HG02870 (cell line): ENCODE measurements at regions not wholly inside any gene's neighbourhood (a gene's known extent, or its start where the extent isn't known, plus 50 kb on each side); places are given as distances from the start of the nearest gene placed in this dataset.

Experiments used
- ATAC-seq: cut with Tn5 transposase; IDR thresholded peaks from one replicate; pipeline ENCODE4 v1.9.1; 2021; ENCODE audit warnings: mild to moderate bottlenecking, moderate library complexity; ENCODE audit not compliant: unreplicated experiment

DNA sequence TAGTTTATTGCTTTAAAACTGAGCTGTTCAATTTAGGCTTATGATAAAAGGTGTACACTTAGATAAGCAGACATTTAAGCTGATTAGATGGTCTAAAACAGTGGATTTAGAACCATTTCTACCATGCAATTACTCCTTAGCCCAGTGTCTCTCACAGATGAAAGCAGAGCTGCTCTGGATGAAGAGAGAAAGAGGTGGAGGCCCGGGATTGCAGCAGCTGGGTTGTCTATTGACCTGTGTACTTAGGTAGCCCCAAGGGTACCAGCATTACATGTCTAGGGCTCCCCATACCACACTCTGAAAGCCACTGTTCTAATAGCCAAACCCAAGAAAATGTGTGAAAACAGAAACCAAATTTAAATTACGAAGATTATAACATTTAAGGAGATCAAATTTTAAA is 86.0 kb upstream of the GIMD1 start:
- ATAC-seq: no peak

DNA sequence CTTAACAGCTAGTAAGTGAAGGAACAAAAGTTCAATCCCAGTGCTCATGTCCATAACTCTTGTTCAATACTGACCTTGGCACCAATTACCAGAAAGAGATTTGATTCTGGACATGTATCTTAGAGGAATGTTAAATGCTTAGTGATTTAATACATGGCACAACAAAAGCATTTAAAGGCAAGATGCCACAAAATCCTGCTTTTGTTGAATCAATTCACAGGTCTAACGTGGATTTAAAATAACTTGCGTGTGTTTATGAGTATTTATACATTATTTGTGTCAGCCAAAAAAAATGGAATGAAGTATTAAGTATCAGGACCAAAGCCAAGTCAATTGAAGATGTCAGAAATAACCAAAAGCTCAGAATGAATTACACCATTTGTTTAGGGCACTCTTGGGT is 85.4 kb upstream of the GIMD1 start:
- ATAC-seq: no peak

GRCh38 chr4:106451091-106451490 is 82.5 kb upstream of the GIMD1 start:
- ATAC-seq: no peak

- no peak for ATAC-seq
Observed at GRCh38 chr4:106450249-106450648, 81.7 kb upstream of the GIMD1 start.

- no peak for ATAC-seq
Observed at GRCh38 chr4:106444557-106444956, 76.0 kb upstream of the GIMD1 start.

DNA sequence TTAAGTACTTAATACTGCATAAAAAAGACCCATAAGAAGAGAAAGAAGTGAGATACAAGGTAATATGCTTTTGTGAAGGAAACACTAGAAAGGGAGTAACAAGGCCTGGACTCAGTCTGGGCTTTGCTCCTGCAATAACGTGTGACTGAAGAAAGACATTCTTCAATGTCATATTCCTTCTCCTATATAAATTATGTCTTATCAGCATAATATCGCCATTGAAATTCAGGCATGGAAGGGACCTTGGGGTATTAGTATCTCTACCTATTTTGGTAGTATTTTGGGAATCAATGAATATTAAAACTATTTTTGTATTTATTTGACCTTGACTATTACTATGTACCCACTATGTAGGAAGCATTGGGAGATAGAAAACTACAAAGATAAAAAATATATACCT is 62.2 kb upstream of the GIMD1 start:
- no peak for ATAC-seq

GRCh38 chr4:106429885-106430284 is 61.3 kb upstream of the GIMD1 start:
- no peak for ATAC-seq

- ATAC-seq: no peak
Observed at GRCh38 chr4:106426069-106426468, 57.5 kb upstream of the GIMD1 start.

DNA sequence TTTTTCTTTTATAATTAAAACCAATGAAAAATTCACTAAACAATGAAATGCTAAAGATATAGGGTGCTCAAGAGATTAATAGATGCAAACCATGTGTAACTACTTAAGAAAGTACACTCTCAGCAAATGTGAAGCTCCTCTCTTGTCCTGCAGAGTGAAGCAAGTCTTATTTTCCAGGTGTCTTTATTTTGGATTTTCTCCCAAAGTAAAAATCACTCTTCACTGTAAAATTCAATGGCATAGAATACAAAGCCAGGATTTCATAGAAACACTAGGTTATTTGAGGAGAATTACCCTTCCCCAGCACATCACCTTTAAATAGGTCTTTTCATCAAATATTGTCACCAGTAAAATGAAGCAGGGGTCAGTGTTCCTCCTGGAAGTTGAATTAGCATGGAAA is 57.0 kb upstream of the GIMD1 start:
- no peak for ATAC-seq

- no peak for ATAC-seq
Observed at GRCh38 chr4:106424426-106424825, 55.8 kb upstream of the GIMD1 start.

DNA sequence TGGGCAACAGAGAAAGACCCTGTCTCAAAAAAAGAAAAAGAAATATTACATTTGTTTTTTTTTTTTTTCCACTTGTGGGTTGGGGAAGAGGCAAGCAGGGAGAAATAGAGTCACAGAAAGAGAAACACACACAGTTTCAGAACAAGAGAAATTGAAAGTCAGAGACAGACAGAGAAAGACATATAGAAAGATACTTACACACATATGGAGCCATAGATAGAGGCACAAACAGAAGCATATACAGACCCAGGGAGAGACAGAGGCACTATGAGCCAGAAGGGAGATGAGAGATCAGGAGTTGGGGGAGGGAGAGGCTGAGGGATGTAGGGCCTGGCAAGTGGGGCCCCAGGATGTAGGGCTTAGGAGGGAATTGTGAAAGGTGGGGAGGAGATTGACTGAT is 55.2 kb upstream of the GIMD1 start:
- ATAC-seq: no peak

GRCh38 chr4:106422766-106423165 is 54.2 kb upstream of the GIMD1 start:
- ATAC-seq: no peak

GRCh38 chr4:106421441-106422296 is 53.1 kb upstream of the GIMD1 start:
- no peak for ATAC-seq

- no peak for ATAC-seq
Observed at GRCh38 chr4:106418444-106418843, 49.9 kb upstream of the GIMD1 start.
